ENCODE measurements at regions not wholly inside any gene's neighbourhood (a gene's known extent, or its start where the extent isn't known, plus 50 kb on each side); places are given as distances from the start of the nearest gene placed in this dataset.
A peak's percentile ranks its signal among the peaks of the same experiment; 100 is the strongest.
"Not testable (repeated sequence)": the region's sequence is repeated elsewhere in the genome, so short reads cannot be mapped to it uniquely, and the experiment has no call there.

DNA sequence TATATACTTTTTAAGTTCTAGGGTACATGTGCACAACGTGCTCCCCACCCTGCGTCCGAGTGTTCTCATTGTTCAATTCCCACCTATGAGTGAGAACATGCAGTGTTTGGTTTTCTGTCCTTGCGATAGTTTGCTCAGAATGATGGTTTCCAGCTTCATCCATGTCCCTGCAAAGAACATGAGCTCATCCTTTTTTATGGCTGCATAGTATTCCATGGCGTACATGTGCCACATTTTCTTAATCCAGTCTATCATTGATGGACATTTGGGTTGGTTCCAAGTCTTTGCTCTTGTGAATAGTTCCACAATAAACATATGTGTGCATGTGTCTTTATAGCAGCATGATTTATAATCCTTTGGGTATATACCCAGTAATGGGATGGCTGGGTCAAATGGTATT, 148.1 kb upstream of the CHST15 start:
- not testable (repeated sequence) for DNase-seq

DNA sequence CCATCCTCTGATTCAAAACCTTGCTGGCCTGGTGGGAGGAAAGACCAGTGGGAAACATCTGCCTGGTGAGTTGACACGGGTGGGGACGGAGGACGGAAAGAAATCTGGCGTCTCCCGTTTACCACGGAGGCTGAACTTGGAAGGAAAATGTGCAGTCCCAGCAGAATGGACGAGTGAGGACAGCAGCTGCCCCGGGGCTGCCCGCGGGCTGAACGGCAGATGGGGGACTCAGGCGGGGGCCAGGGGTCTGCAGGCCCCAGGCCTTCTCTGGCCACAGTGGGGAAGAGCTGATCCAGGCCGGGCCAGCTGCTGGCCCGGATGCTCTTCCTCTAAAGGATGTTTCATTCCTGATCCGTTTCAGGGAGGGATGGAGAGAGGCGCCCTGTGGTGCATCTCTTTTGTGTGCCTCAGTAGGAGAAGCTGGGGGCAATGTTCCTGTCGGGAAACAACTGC, 147.5 kb upstream of the CHST15 start:
- DNase-seq, result no peak

DNA sequence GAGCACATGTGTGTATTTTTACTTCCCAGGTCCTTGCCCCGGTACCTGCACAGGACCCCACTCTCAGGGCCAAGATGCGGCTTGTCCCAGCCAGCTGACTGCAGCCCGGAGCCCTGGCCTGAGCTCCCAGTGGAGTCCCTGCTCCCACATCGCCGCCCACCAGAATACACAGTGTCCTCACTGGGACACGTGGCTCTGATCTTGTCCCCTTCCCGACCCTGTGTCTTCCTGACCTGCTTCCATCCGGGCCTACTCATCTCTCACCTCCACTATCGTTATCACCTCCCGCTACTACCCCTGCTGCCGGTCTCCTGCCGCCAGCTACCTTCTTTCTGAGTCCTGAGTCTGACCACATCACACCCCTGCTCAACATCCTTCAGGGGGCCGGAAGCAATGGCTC, 146.3 kb upstream of the CHST15 start:
- no peak for DNase-seq

DNA sequence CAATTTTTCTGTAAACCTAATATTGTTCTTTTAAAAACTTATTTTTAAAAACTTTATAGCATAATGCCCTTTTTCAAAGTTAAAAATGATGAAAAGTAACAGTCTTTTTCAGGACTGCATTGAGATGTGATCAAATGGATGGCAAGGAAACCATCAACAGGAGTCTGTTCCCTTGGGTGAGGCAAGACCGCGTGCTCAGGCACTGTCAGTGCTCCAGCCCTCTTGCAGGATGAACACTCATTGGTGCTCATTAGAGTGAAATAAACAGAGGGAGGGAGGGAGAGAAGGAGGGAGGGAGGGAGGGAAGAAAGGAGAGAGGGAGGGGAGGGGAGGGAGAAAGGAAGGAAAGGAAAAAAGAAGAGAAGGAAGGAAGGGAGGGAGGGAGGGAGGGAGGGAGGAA, 145.7 kb upstream of the CHST15 start:
- no peak for DNase-seq

DNA sequence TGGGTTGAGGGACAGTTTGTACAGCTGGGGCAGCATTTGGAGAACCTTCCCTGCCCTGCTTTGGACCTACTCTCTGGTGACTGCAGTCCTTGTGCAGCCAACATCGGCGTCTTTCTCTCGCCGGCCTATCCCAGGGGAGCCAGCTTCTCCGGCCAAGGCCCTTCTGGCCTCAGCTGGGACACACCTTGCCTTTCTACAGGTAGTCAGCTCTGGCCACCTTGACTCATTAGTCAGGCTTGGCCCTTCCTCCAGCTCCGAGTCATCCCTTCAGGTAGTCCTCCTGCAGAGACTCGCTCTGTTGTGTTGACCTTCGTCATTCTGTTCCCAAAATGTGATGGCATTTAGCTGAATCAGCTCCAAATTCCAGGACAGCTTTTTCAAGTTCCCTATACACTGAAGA, 145.0 kb upstream of the CHST15 start:
- DNase-seq, result no peak

DNA sequence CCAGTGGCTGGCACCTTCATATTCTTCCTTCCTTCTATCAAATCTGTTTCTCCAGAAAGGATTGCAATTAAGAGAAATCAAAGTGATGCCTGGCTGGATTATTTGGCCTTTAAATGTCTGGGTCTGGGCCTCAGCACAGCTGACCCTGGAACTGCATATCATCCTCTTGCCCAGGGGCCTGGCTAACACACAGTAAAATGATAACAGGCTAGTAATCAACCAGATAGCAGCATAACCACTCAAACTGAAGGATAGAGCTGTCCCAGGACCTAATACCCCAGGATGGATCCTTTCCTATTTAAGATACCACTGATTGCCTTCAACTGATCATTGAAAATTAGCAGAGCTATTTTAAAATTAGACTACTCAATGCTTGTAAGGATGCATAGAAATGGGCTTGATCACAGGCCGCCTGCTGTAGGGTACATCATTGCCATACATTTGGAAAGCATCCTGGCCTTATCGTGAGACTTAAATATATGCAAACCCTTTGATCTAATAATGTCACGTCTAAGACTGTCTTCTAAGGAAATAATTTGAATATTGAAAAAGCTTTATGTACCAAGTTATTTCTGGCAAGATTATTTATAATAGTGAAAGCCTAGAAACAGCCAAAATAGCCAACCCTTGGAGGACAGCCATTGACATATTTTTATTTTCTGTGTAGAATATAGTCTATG, 144.0 kb upstream of the CHST15 start:
- no peak for DNase-seq

DNA sequence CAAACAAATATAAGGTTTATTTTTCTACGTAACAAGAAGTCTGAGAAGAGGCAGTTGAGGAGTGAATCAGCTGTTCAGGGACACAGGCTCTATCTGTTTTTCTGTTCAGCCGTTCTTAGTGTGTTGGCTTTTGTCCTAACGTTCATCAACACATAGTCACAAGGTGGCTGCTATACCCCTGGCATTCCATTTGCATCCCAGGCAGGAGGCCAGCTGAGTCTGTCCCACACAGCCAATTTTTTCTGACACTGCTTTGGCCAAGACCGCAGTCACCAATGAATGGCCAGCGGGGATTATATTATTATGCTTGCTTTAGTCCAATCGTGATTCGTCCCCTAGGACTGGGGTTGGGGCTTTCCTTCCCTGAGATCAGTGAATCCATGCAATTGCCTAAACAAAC, 143.4 kb upstream of the CHST15 start:
- no peak for DNase-seq

DNA sequence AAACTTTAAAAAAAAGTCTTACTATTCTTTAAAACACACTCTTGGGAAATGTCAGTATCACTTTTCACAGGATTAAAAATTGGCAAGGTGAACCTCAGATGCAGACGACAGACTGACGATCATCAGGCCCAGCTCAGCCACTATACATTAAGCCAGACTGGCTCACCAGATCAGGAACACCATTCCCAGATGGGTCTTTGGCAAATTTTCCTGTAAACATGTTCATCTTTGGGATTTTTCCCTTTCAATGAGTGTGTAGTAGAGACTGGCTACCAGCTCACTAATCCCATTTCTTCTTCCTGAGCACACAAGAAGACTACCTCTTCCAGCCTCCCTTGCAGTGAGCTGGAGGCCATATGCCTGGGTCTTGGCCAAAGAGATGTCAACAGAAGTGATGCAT, 142.7 kb upstream of the CHST15 start:
- DNase-seq, result no peak

DNA sequence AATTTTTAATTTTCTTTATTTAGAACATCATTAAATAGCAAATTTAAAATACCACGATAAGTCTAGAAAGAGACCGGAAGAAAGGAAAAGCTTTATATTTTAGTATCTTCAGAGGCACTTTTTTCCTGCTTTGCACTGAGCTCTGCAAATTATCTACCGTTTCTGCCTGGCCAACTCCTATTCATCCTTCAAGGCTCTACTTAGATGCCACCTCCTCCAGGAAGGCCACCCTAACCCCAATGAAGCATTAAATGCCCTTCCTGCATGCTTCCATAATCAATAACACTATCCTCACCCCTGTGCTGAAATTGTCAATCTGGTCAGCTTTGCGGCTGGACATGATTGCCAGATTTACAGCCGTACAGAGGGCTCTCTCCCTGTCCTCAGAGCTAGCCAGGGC, 141.8 kb upstream of the CHST15 start:
- no peak for DNase-seq

DNA sequence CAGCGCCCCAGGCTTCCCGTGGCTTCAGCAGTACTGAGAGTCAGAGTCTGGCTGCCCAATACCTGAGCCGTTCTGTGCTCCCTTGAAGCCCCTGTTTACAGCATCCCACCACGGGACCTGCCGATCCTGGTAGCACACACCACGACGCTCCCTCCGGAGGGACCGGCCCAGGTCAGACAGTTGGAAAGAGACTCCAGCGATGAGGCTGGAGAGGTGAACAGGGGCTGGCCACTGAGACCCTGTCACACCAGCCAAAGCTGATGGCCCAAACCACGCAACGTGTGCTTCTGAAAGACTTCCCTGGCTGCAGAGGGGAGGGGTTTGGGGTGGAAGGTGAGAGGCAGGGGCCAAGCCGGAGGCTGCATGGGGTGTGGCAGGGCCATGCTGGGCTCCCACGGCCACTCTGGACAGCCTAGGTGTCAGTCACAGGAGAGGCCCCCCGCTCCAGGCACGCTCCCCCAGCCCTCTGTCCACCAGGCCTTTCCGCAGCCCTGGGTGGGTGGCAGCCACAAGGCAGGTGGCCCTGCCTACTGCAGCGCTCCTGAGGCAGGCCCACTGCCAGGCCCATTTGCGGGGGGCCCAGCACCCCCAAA, 140.2 kb upstream of the CHST15 start:
- no peak for DNase-seq

DNA sequence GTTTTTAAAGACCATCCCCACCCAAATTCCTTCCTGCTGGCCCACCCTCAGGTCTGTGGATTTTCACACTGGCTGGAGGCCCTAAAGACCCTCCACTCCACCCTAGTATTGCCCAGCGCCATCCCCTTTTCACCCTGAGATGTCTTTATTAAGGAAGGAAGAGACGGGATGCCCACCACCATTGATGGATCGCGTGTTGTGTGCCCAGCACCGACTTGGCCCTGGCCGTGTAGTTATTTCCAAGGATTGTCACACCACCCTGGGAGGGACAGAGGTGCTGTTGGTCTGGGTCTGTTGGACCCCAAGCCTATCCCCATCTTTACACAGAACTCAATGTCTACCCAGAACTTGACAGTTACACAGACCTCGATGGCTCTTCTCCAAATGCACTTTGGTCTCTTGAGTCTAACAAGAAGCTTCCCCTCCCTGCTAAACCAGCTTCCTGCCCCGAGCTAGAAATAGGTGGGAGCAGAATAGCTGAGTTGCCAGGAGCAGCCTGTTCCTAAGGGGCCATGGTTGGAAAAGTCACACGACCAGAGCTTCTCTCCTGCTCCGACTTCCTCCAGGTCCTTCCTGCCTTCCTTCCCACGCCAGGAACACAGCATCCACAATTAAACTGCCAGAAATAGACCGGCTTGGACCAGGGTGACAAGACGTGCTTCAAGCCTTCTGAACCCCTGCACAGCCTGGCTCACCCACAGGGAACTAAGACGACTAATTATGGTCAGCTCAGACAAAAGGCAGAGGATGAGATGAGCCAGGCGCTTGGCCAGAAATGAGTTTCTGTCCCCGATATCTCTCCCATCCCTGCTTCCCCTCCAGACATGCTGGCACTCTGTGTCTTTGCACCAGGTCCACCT, 139.5 kb upstream of the CHST15 start:
- DNase-seq, result no peak

DNA sequence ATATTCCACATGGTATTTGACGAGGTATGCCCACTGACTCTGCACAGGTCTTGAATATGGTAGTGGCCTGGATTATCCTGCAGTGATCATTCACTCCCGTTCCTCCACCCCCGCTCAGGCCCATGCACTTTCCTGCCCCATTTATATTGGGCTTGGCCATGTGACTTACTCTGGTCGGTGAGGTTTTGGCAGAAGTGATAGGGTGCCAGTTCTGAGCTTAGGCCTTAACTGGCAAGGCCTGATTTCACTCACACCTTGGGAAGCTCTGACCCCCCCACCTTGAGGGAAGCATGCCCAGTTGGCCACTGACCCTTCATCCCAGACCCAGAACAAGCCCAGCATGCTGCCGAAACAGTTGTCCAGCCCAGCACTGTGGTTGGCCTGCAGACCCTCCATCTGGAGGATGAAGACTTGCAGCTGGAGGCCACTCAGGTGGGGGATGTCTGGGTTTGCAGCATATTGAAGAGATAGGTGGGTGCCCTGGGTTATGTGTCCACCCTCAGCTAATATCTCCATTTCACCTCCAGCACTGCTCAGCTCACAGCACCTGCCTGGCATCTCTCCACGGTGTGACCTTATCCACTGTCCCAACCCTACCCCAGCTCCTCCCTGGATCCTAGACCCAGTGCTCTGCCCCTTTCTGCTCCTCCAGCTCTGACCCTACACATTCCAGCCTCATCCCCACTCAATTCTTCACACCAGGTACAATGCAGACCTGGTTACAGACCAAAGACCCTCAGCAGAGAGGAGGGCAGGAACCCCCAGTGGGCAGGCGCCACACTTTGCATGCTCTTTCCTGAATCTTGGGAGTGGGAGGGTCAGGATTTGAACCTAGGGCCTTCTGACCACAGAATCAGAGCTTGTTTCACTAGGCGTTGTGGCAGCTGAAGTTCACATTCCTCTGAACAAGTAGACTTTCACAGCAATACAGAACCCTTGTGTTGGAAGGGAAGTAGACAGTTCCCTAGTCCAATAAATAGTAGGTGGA, 138.1 kb upstream of the CHST15 start:
- DNase-seq, result peak; percentile 61

DNA sequence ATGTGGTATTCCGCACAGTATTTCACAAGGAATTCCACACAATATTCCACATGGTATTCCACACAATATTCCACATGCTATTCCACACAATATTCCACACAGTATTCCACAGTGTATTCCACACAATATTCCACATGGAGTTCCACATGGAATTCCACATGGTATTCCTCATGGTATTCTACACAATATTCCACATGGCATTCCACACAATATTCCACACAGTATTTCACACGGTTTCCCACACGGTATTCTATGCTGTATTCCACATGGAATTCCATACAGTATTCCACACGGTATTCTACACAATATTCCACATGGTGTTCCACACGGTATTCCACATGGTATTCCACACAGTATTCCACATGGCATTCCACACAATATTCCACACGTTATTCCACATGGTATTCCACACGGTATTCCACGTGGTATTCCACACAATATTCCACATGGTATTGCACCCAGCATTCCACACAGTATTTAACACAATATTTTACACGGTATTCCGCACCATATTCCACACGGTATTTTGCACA, 137.3 kb upstream of the CHST15 start:
- no peak for DNase-seq

DNA sequence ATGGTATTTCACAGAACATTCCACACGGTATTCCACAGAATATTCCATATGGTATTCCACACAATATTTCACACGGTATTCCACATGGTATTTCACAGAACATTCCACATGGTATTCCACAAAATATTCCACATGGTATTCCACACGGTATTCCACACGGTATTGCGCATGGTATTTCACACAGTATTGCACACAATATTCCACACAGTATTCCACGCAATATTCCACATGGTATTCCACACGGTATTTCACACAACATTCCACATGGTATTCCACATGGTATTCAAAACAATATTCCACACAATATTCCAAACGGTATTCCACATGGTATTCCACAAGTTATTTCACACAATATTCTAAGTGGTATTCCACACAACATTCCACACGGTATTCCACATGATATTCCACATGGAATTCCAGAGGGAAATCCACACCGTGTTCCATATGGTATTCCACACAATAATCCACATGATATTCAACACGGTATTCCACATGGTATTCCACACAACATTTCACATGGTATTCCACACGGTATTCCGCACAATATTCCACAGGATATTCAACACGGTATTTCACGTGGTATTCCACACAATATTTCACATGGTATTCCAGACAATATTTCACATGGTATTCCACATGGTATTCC, 136.7 kb upstream of the CHST15 start:
- no peak for DNase-seq

DNA sequence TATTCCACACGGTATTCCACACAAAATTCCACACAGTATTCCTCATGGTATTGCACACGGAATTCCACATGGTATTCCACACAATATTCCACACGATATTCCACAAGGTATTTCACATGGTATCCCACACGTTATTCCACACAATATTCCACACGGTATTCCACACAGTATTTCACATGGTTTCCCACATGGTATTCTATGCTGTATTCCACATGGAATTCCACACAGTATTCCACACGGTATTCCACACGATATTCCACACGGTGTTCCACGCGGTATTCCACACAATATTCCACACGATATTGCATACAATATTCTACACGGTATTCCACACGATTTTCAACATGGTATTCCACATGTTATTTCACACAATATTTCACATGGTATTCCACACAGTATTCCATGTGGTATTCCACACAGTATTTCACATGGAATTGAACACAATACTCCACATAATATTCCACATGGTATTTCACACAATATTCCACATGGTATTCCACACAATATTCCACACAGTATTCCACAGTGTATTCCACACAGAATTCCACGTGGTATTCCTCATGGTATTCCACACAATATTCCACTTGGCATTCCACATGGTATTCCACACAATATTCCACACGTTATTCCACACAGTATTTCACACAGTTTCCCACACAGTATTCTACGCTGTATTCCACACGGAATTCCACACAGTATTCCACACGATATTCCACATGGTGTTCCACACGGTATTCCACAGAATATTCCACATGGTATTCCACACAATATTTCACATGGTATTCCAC, 136.0 kb upstream of the CHST15 start:
- DNase-seq, result no peak

DNA sequence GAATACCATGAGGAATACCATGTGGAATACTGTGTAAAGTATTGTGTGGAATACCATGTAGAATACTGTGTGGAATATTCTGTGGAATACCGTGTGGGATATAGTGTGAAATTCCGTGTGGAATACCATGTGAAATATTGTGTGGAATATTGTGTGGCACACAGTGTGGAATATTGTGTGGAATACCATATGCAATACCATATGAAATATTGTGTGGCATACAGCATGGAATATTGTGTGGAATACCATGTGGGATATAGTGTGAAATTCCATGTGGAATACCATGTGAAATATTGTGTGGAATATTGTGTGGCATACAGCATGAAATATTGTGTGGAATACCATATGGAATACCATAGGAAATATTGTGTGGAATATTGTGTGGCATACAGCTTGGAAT, 135.1 kb upstream of the CHST15 start:
- no peak for DNase-seq

DNA sequence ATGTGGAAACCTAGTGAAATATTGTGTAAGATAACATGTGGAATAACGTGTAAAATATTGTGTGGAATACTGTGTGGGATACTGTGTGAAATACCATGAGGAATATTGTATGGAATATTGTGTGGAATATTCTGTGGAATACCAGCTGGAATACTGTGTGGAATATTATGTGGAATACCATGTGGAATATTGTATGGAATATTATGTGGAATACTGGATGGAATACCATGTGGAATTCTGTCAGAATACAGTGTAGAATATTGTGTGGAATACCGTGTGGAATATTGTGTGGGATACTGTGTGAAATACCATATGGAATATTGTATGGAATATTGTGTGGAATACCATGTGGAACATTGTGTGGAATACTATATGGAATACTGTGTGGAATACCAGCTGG, 134.6 kb upstream of the CHST15 start:
- no peak for DNase-seq

DNA sequence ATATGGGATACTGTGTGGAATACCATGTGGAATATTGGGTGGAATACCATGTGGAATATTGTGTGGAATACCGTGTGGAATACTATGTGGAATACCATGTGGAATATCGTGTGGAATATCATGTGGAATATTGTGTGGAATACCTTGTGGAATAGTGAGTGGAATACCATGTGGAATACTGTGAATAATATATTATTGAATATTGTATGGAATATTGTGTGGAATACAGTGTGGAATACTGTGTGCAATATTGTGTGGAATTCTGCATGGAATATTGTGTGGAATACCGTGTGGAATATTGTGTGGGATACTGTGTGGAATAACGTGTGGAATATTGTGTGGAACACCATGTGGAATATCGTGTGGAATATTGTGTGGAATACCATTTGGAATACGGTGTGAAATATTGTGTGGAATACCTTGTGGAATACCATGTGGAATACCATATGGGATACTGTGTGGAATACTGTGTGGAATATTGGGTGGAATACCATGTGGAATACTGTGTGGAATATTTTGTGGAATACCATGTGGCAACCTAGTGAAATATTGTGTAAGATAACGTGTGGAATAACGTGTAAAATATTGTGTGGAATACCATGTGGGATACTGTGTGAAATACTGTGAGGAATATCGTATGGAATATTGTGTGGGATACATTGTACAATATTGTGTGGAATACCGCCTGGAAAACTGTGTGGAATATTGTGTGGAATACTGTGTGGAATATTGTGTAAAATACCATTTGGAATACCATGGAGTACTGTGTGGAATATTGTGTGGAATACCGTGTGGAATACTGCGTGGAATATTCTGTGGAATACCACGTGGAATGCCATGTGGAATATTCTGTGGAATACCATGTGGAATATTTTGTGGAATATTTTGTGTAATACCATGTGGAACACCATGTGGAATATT, 133.9 kb upstream of the CHST15 start:
- no peak for DNase-seq

DNA sequence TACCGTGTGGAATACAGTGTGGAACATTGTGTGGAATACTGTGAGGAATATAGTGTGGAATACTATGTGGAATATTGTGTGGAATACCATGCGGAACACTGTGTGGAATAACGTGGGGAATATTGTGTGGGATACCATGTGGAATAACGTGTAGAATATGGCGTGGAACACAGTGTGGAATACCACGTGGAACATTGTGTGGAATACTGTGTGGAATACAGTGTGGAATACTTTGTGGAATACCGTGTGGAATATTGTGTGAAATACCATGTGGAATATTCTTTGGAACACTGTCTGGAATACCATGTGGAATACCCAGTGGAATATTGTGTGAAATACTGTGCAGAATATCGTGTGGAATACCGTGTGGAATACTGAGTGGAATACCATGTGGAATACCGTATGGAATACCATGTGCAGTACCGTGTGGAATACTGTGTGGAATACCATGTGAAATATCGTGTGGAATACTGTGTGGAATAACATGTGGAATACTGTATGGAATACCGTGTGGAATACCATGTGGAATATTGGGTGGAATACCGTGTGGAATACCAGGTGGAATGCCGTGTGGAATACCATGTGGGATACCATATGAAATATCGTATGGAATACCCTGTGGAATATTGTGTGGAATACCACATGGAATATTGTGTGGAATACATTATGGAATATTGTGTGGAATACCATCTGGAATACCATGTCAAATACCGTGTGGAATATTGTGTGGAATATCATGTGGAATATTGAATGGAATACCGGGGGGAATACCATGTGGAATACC, 133.1 kb upstream of the CHST15 start:
- DNase-seq, result no peak

Measured in central memory CD4-positive, alpha-beta T cell (primary cell).